ENCODE measurements at regions not wholly inside any gene's neighbourhood (a gene's known extent, or its start where the extent isn't known, plus 50 kb on each side); places are given as distances from the start of the nearest gene placed in this dataset.

DNA sequence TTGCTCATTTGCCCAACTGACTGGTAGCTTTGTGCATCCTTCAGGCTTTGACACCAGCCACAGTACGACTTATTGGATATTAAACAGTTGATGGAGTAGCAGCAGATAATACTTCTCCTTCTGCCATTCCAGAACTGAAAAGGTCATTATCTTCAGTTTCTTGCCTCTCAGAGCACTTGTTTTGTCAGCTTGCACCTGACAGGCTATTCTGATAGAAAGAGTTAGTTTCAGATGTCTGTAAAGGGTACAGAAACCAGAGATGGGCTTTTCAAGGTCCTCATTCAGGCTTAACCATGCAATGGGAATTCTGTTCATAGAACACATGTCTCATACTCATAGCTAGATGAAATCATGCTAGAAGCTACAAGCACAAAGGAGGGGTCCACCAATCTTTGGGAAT is 367.2 kb downstream of the OTOL1 start (continued):
- TF ChIP-seq, protein P1, sequence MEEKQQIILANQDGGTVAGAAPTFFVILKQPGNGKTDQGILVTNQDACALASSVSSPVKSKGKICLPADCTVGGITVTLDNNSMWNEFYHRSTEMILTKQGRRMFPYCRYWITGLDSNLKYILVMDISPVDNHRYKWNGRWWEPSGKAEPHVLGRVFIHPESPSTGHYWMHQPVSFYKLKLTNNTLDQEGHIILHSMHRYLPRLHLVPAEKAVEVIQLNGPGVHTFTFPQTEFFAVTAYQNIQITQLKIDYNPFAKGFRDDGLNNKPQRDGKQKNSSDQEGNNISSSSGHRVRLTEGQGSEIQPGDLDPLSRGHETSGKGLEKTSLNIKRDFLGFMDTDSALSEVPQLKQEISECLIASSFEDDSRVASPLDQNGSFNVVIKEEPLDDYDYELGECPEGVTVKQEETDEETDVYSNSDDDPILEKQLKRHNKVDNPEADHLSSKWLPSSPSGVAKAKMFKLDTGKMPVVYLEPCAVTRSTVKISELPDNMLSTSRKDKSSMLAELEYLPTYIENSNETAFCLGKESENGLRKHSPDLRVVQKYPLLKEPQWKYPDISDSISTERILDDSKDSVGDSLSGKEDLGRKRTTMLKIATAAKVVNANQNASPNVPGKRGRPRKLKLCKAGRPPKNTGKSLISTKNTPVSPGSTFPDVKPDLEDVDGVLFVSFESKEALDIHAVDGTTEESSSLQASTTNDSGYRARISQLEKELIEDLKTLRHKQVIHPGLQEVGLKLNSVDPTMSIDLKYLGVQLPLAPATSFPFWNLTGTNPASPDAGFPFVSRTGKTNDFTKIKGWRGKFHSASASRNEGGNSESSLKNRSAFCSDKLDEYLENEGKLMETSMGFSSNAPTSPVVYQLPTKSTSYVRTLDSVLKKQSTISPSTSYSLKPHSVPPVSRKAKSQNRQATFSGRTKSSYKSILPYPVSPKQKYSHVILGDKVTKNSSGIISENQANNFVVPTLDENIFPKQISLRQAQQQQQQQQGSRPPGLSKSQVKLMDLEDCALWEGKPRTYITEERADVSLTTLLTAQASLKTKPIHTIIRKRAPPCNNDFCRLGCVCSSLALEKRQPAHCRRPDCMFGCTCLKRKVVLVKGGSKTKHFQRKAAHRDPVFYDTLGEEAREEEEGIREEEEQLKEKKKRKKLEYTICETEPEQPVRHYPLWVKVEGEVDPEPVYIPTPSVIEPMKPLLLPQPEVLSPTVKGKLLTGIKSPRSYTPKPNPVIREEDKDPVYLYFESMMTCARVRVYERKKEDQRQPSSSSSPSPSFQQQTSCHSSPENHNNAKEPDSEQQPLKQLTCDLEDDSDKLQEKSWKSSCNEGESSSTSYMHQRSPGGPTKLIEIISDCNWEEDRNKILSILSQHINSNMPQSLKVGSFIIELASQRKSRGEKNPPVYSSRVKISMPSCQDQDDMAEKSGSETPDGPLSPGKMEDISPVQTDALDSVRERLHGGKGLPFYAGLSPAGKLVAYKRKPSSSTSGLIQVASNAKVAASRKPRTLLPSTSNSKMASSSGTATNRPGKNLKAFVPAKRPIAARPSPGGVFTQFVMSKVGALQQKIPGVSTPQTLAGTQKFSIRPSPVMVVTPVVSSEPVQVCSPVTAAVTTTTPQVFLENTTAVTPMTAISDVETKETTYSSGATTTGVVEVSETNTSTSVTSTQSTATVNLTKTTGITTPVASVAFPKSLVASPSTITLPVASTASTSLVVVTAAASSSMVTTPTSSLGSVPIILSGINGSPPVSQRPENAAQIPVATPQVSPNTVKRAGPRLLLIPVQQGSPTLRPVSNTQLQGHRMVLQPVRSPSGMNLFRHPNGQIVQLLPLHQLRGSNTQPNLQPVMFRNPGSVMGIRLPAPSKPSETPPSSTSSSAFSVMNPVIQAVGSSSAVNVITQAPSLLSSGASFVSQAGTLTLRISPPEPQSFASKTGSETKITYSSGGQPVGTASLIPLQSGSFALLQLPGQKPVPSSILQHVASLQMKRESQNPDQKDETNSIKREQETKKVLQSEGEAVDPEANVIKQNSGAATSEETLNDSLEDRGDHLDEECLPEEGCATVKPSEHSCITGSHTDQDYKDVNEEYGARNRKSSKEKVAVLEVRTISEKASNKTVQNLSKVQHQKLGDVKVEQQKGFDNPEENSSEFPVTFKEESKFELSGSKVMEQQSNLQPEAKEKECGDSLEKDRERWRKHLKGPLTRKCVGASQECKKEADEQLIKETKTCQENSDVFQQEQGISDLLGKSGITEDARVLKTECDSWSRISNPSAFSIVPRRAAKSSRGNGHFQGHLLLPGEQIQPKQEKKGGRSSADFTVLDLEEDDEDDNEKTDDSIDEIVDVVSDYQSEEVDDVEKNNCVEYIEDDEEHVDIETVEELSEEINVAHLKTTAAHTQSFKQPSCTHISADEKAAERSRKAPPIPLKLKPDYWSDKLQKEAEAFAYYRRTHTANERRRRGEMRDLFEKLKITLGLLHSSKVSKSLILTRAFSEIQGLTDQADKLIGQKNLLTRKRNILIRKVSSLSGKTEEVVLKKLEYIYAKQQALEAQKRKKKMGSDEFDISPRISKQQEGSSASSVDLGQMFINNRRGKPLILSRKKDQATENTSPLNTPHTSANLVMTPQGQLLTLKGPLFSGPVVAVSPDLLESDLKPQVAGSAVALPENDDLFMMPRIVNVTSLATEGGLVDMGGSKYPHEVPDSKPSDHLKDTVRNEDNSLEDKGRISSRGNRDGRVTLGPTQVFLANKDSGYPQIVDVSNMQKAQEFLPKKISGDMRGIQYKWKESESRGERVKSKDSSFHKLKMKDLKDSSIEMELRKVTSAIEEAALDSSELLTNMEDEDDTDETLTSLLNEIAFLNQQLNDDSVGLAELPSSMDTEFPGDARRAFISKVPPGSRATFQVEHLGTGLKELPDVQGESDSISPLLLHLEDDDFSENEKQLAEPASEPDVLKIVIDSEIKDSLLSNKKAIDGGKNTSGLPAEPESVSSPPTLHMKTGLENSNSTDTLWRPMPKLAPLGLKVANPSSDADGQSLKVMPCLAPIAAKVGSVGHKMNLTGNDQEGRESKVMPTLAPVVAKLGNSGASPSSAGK (IDR thresholded peaks at IDR 0.05): no peak
- TF ChIP-seq KAT2B (IDR thresholded peaks at IDR 0.05; ENCODE audit: low read depth, low read length) (no peak), WHSC1 (IDR thresholded peaks at IDR 0.05; ENCODE audit: low read length) (no peak), ARHGAP35 (IDR thresholded peaks at IDR 0.05; ENCODE audit: partially characterized antibody) (no peak), NCOA6 (IDR thresholded peaks at IDR 0.05) (no peak)
- TF ChIP-seq, protein P2, sequence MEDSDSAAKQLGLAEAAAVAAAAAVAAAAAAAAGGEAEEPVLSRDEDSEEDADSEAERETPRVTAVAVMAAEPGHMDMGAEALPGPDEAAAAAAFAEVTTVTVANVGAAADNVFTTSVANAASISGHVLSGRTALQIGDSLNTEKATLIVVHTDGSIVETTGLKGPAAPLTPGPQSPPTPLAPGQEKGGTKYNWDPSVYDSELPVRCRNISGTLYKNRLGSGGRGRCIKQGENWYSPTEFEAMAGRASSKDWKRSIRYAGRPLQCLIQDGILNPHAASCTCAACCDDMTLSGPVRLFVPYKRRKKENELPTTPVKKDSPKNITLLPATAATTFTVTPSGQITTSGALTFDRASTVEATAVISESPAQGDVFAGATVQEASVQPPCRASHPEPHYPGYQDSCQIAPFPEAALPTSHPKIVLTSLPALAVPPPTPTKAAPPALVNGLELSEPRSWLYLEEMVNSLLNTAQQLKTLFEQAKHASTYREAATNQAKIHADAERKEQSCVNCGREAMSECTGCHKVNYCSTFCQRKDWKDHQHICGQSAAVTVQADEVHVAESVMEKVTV (CRISPR knock-in tag; IDR thresholded peaks at IDR 0.05): no peak
